ENCODE measurements at regions not wholly inside any gene's neighbourhood (a gene's known extent, or its start where the extent isn't known, plus 50 kb on each side); places are given as distances from the start of the nearest gene placed in this dataset.

- peak; percentile 52 to 74 (median 61) for TF ChIP-seq CTCF (IDR thresholded peaks at IDR 0.05)
- TF ChIP-seq POLR2A (IDR thresholded peaks at IDR 0.05): no peak
Measured at GRCh38 chr2:13056259-13056843, 339.6 kb downstream of the TRIB2 start.

Measured in testis (tissue), 2 donors.